ENCODE measurements at regions not wholly inside any gene's neighbourhood (a gene's known extent, or its start where the extent isn't known, plus 50 kb on each side); places are given as distances from the start of the nearest gene placed in this dataset.
"Not testable (repeated sequence)": the region's sequence is repeated elsewhere in the genome, so short reads cannot be mapped to it uniquely, and the experiment has no call there.

- H3K27ac Mint-ChIP-seq: no peak overlapping the region
- no peak overlapping the region for H3K4me3 Mint-ChIP-seq
- H3K27me3 Mint-ChIP-seq: no peaks in the 10 kb centered on the region
- peaks cover 22% of the 10 kb centered on the region for H3K9me3 Mint-ChIP-seq (ENCODE audit: low read depth)
- no peaks in the 10 kb centered on the region for H3K4me1 Mint-ChIP-seq (ENCODE audit: low read depth)
- H3K36me3 Mint-ChIP-seq: no peaks in the 10 kb centered on the region
These were observed 175.8 kb upstream of the ZSWIM2 start for GRCh38 chr2:187024739-187025138.

DNA sequence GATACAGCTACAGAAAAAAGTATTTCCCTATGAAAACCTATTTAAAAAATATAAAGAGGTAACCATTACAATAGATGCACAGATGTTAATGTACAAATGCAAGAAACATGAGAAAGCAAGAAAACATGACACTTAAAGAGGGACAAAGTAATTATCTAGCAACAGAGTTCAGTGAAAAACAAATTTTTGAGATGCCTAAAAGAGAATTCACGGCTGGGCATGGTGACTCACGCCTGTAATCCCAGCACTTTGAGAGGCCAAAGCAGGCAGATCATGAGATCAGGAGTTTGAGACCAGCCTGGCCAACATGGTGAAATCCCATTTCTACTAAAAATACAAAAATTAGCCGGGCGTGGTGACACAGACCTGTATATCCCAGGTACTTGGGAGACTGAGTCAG is 175.0 kb upstream of the ZSWIM2 start:
- H3K27me3 Mint-ChIP-seq; H3K27ac Mint-ChIP-seq; H3K4me3 Mint-ChIP-seq; H3K4me1 Mint-ChIP-seq (ENCODE audit: low read depth); H3K36me3 Mint-ChIP-seq: not testable (repeated sequence)
- peaks cover 22% of the 10 kb centered on the region for H3K9me3 Mint-ChIP-seq (ENCODE audit: low read depth)

- H3K27ac Mint-ChIP-seq: no peak overlapping the region
- no peaks in the 10 kb centered on the region for H3K36me3 Mint-ChIP-seq
- peaks cover 4% of the 10 kb centered on the region for H3K9me3 Mint-ChIP-seq (ENCODE audit: low read depth)
These were observed 168.5 kb upstream of the ZSWIM2 start for GRCh38 chr2:187017438-187017837.

DNA sequence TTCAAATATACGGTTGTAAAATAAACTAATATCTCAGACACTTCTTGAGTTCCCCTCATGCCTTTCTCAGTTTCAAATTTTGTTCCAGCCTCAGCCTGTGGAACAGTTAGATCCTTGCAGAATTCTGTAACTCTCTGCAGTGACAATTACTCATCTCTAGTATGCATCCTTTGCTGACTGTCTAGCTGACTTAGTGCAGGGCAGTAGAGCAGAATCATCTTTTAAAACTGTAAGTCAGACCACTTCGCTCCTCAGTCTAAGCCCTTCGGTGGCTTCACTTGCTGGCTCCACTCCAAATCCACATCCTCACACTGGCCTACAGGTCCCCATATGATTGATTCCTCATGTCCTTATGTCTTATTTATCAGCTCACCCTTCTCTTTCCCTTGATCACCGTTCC is 164.1 kb upstream of the ZSWIM2 start:
- no peaks in the 10 kb centered on the region for H3K4me1 Mint-ChIP-seq (ENCODE audit: low read depth)
- H3K9me3 Mint-ChIP-seq (ENCODE audit: low read depth): no peaks in the 10 kb centered on the region
- H3K4me3 Mint-ChIP-seq: no peak overlapping the region
- no peaks in the 10 kb centered on the region for H3K36me3 Mint-ChIP-seq
- no peak overlapping the region for H3K27ac Mint-ChIP-seq
- H3K27me3 Mint-ChIP-seq: no peaks in the 10 kb centered on the region

More at GRCh38 chr2:187017438-187017837, 168.5 kb upstream of the ZSWIM2 start:
- H3K4me1 Mint-ChIP-seq (ENCODE audit: low read depth): no peaks in the 10 kb centered on the region
- H3K4me3 Mint-ChIP-seq: no peak overlapping the region
- no peaks in the 10 kb centered on the region for H3K27me3 Mint-ChIP-seq

- Mint-ChIP-seq H3K36me3 (no peaks in the 10 kb centered on the region), H3K9me3 (ENCODE audit: low read depth) (no peaks in the 10 kb centered on the region), H3K27me3 (no peaks in the 10 kb centered on the region), H3K4me3 (no peak overlapping the region), H3K4me1 (ENCODE audit: low read depth) (no peaks in the 10 kb centered on the region), H3K27ac (no peak overlapping the region)
These were observed 162.3 kb upstream of the ZSWIM2 start for GRCh38 chr2:187011206-187011832.

- H3K27ac Mint-ChIP-seq: no peak overlapping the region
- no peaks in the 10 kb centered on the region for H3K36me3 Mint-ChIP-seq
- no peaks in the 10 kb centered on the region for H3K4me1 Mint-ChIP-seq (ENCODE audit: low read depth)
- no peak overlapping the region for H3K4me3 Mint-ChIP-seq
- H3K27me3 Mint-ChIP-seq: no peaks in the 10 kb centered on the region
- H3K9me3 Mint-ChIP-seq (ENCODE audit: low read depth): no peaks in the 10 kb centered on the region
These were observed 160.7 kb upstream of the ZSWIM2 start for GRCh38 chr2:187009483-187010239.

DNA sequence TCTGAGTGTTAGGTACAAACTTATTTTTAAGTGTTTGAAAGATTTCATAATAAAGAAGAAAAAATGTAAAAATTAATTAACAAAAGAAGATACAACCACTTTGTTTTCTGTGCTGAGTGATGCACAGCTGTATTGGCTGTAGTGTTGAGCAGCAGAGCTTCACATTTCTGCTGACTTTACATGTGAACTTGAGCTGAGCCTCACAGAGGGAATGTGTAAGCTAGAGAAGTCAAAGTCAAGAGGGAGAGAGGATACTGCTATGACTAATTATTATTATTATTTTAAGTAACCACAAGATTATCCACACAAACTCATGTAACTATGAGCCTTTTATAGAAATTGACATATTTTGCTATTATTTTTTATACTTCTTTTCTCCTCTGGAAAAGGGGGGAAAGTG is 159.1 kb upstream of the ZSWIM2 start:
- Mint-ChIP-seq H3K4me1 (ENCODE audit: low read depth) (no peaks in the 10 kb centered on the region), H3K27ac (no peak overlapping the region), H3K36me3 (no peaks in the 10 kb centered on the region), H3K27me3 (no peaks in the 10 kb centered on the region), H3K9me3 (ENCODE audit: low read depth) (no peaks in the 10 kb centered on the region), H3K4me3 (no peak overlapping the region)

- no peaks in the 10 kb centered on the region for H3K27me3 Mint-ChIP-seq
- no peak overlapping the region for H3K4me3 Mint-ChIP-seq
- no peak overlapping the region for H3K27ac Mint-ChIP-seq
- H3K9me3 Mint-ChIP-seq (ENCODE audit: low read depth): no peaks in the 10 kb centered on the region
- no peaks in the 10 kb centered on the region for H3K36me3 Mint-ChIP-seq
- H3K4me1 Mint-ChIP-seq (ENCODE audit: low read depth): no peaks in the 10 kb centered on the region
These were observed 154.6 kb upstream of the ZSWIM2 start for GRCh38 chr2:187003611-187004010.

DNA sequence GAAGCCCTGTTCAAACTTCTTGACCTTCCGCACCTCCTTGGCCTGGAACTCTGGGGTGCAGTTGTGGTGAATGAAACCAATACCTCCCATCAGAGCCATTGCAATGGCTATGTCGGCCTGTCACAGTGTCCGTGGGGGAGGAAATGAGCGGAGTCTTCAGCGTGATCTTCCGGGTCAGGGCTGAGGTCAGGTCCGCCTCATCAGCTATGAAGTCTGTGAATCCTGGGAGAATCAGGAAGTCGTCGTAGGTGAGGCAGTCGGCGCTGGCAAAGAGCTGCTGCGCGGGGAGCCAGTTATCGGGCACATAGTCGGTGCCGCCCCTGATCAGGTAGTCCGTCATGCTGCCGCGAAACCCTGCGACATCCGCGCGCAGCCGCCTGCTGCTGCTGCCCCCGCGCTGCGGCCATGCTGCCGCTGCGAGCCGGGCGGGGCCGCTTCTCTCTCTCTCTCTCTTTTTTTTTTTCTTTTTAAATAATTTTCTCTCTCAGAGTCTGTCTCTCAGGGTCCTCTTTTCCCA is 154.1 kb upstream of the ZSWIM2 start:
- Mint-ChIP-seq H3K27ac (no peak overlapping the region), H3K4me3 (peak overlapping the region; percentile 35), H3K4me1 (ENCODE audit: low read depth) (no peaks in the 10 kb centered on the region), H3K36me3 (no peaks in the 10 kb centered on the region), H3K27me3 (no peaks in the 10 kb centered on the region), H3K9me3 (ENCODE audit: low read depth) (no peaks in the 10 kb centered on the region)

DNA sequence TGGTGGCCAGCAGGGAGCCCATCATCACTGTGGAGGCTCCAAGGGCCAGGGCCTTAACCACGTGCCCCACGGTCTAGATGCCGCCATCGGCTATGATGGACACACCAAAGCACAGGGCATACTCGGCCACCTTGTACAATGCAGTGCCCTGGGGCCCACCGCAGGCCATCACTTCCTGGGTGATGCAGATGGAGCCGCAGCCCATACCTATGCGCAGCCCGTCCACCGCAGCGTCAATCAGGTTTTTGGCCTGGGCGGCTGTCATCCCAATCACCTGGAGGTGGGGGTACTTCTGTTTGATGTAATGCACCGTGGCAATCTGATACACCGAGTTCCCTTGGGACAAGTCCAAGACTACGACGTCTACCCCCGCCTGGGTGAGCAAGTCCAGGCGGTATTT is 153.3 kb upstream of the ZSWIM2 start:
- Mint-ChIP-seq H3K27me3 (no peaks in the 10 kb centered on the region), H3K27ac (no peak overlapping the region), H3K36me3 (no peaks in the 10 kb centered on the region), H3K4me3 (no peak overlapping the region), H3K9me3 (ENCODE audit: low read depth) (no peaks in the 10 kb centered on the region), H3K4me1 (ENCODE audit: low read depth) (no peaks in the 10 kb centered on the region)

DNA sequence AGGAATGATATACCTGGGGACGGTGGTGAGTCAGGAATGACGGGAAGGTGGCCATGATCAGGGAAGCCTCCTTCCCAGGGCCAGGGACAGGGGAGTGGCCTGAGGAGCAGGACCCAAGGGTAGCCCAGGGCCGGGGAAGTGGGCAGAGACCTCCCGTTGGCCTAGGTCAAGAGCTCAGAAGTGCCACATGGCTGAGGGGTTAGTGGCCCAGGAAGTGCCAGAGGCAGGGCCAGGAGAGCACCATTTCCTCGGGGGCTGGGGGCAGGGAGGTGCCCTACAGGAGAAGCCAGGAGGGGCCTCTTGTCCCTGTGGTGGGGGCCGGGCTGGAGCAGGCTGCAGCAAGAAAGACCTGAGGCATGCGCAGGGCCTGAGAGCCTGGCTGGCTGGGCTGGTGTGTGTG is 152.3 kb upstream of the ZSWIM2 start:
- no peaks in the 10 kb centered on the region for H3K4me1 Mint-ChIP-seq (ENCODE audit: low read depth)
- H3K9me3 Mint-ChIP-seq (ENCODE audit: low read depth): no peaks in the 10 kb centered on the region
- H3K36me3 Mint-ChIP-seq: no peaks in the 10 kb centered on the region
- no peaks in the 10 kb centered on the region for H3K27me3 Mint-ChIP-seq
- H3K4me3 Mint-ChIP-seq: no peak overlapping the region
- H3K27ac Mint-ChIP-seq: no peak overlapping the region

DNA sequence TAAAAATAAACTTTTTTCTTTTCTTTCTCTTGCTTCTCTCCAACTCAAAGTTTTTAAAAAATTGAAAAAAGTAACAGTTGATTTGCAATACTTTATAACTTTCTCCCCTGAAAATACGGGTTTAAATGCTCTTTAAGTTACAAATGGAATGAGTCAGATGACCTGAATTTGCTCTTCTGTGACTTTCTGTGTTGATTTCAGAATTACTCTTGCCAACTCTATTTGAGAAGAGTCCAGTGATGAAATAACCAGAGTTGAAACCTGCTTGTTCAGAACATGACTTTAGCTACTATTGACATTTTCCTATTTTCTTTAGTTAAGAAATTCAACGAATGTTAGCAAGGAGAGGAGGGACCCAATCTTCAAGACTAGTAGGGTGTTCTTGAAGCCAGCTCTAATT is 146.1 kb upstream of the ZSWIM2 start:
- H3K27me3 Mint-ChIP-seq: peaks cover 2% of the 10 kb centered on the region
- H3K27ac Mint-ChIP-seq: no peak overlapping the region
- H3K4me1 Mint-ChIP-seq (ENCODE audit: low read depth): no peaks in the 10 kb centered on the region
- no peak overlapping the region for H3K4me3 Mint-ChIP-seq
- no peaks in the 10 kb centered on the region for H3K9me3 Mint-ChIP-seq (ENCODE audit: low read depth)
- no peaks in the 10 kb centered on the region for H3K36me3 Mint-ChIP-seq

- Mint-ChIP-seq H3K4me3 (no peak overlapping the region), H3K4me1 (ENCODE audit: low read depth) (no peaks in the 10 kb centered on the region), H3K9me3 (ENCODE audit: low read depth) (no peaks in the 10 kb centered on the region), H3K27me3 (peaks cover 2% of the 10 kb centered on the region), H3K27ac (no peak overlapping the region), H3K36me3 (no peaks in the 10 kb centered on the region)
These were observed 143.6 kb upstream of the ZSWIM2 start for GRCh38 chr2:186992597-186992996.

GRCh38 chr2:186991766-186992417 is 142.9 kb upstream of the ZSWIM2 start:
- no peak overlapping the region for H3K4me3 Mint-ChIP-seq
- H3K27me3 Mint-ChIP-seq: peaks cover 2% of the 10 kb centered on the region
- no peaks in the 10 kb centered on the region for H3K36me3 Mint-ChIP-seq
- no peaks in the 10 kb centered on the region for H3K4me1 Mint-ChIP-seq (ENCODE audit: low read depth)
- H3K27ac Mint-ChIP-seq: no peak overlapping the region
- no peaks in the 10 kb centered on the region for H3K9me3 Mint-ChIP-seq (ENCODE audit: low read depth)

DNA sequence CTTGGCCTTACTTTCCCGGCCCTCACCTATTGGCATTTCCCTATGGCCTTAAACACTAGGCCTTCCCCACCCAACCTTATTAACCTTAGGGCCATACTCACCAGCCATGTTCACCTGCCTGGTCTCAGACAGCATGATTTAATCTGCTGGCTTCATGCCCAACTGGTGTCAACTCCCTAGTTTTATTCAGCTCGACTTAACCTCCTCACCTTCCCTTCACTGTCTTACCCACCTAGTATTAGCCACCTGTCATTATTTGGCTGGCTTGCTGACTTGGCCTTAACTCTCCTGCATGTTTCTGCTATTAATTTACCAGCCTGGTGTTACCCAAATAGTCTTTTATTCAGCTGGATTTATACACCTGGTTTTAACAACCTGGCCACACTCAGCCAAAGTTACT is 136.0 kb upstream of the ZSWIM2 start:
- no peaks in the 10 kb centered on the region for H3K4me1 Mint-ChIP-seq (ENCODE audit: low read depth)
- H3K9me3 Mint-ChIP-seq (ENCODE audit: low read depth): no peaks in the 10 kb centered on the region
- no peak overlapping the region for H3K27ac Mint-ChIP-seq
- H3K27me3 Mint-ChIP-seq: no peaks in the 10 kb centered on the region
- no peak overlapping the region for H3K4me3 Mint-ChIP-seq
- H3K36me3 Mint-ChIP-seq: no peaks in the 10 kb centered on the region

All from activated naive CD8-positive, alpha-beta T cell (primary cell).